DOHH2 (cell line): ENCODE measurements at regions not wholly inside any gene's neighbourhood (a gene's known extent, or its start where the extent isn't known, plus 50 kb on each side); places are given as distances from the start of the nearest gene placed in this dataset.

Source experiments
- EZH2phosphoT487 ChIP-seq: fragments of 200-600 bp; sonication (generic); IDR thresholded peaks from 2 replicates; pipeline ENCODE4 v1.6.1; 2017; ENCODE audit warnings: borderline replicate concordance, mild to moderate bottlenecking, antibody characterized with exemption, low read length, moderate library complexity, mixed read lengths
- TF ChIP-seq, protein P1 (sequence below): fragments of 200-600 bp; sonication (generic); IDR thresholded peaks from one replicate; pipeline ENCODE4 v1.5.1; 2014; ENCODE audit warnings: antibody characterized with exemption, mild to moderate bottlenecking, low read depth, low read length; ENCODE audit not compliant: poor library complexity, severe bottlenecking

- TF ChIP-seq, protein P1, sequence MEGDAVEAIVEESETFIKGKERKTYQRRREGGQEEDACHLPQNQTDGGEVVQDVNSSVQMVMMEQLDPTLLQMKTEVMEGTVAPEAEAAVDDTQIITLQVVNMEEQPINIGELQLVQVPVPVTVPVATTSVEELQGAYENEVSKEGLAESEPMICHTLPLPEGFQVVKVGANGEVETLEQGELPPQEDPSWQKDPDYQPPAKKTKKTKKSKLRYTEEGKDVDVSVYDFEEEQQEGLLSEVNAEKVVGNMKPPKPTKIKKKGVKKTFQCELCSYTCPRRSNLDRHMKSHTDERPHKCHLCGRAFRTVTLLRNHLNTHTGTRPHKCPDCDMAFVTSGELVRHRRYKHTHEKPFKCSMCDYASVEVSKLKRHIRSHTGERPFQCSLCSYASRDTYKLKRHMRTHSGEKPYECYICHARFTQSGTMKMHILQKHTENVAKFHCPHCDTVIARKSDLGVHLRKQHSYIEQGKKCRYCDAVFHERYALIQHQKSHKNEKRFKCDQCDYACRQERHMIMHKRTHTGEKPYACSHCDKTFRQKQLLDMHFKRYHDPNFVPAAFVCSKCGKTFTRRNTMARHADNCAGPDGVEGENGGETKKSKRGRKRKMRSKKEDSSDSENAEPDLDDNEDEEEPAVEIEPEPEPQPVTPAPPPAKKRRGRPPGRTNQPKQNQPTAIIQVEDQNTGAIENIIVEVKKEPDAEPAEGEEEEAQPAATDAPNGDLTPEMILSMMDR = no peak
- TF ChIP-seq EZH2phosphoT487 = no peak
These were observed 584.4 kb downstream of the PSAT1 start for GRCh38 chr9:78881295-78881694.
